Kidney (tissue), 13 donors: ENCODE measurements at regions not wholly inside any gene's neighbourhood (a gene's known extent, or its start where the extent isn't known, plus 50 kb on each side); places are given as distances from the start of the nearest gene placed in this dataset.

Experiments used
- DNase-seq, 5 donors: peaks; one replicate each; pipeline ENCODE4 v3.0.0-alpha.2; 2013 to 2020
- FAIRE-seq: peaks from 2 replicates; lab custom pipeline; 2012; peaks lifted over from hg19 to GRCh38; lab: Jason Lieb, UNC
- H3K27ac ChIP-seq, 2 donors: one replicate each; pipeline ENCODE4 v1.7.0; 2013; ENCODE audit warnings: low read depth in 2 of 2, low read length in 2 of 2, inconsistent platforms in 1 of 2
- H3K27me3 ChIP-seq: one replicate; pipeline ENCODE4 v1.7.1; 2013; ENCODE audit warnings: low read length, inconsistent platforms; ENCODE audit not compliant: control insufficient read depth, insufficient read depth
- H3K36me3 ChIP-seq, 3 donors: one replicate each; pipeline versions ENCODE4 v1.7.0 to v1.7.1; 2013; ENCODE audit warnings: low read length in 3 of 3, control low read depth in 1 of 3, inconsistent platforms in 1 of 3; ENCODE audit not compliant: insufficient read depth in 3 of 3, control insufficient read depth in 2 of 3
- H3K4me1 ChIP-seq, 3 donors: one replicate each; pipeline versions ENCODE4 v1.7.0 to v1.7.1; 2013; ENCODE audit warnings: low read length in 3 of 3, inconsistent platforms in 1 of 3, low read depth in 1 of 3; ENCODE audit not compliant: control insufficient read depth in 2 of 3, insufficient read depth in 2 of 3
- H3K4me3 ChIP-seq, 3 donors: one replicate each; pipeline versions ENCODE4 v1.7.0 to v1.8.1; 2013; ENCODE audit warnings: low read length in 3 of 3, control low read depth in 1 of 3, inconsistent platforms in 1 of 3
- H3K9ac ChIP-seq, 3 donors: one replicate each; pipeline versions ENCODE4 v1.7.0 to v1.7.1; 2013; ENCODE audit warnings: low read length in 3 of 3, control low read depth in 1 of 3, inconsistent platforms in 1 of 3
- H3K9me3 ChIP-seq, 3 donors: one replicate each; pipeline versions ENCODE4 v1.7.0 to v1.7.1; 2013; ENCODE audit warnings: low read length in 3 of 3, control low read depth in 1 of 3, inconsistent platforms in 1 of 3; ENCODE audit not compliant: control insufficient read depth in 2 of 3, insufficient read depth in 1 of 3
- CTCF ChIP-seq: IDR thresholded peaks from 3 replicates; pipeline ENCODE4 v1.5.1; 2012; ENCODE audit warnings: mild to moderate bottlenecking, moderate library complexity, borderline replicate concordance; ENCODE audit not compliant: insufficient read depth; ENCODE audit errors: extremely low read depth
- intact Hi-C: fragments of 100-400 bp; cut with DNase I; formaldehyde crosslinking; loops from one replicate; pipeline ENCODE4 v1.11.1; 2022
- donor health status: control.
- donor health status: control.
- donor health status: control.
- donor health status: control.
- donor health status: control.
- donor health status: DM: yes; HTN: yes; CAD: no.
- donor health status: Normal renal cell carcinoma (clear cell type).

- Histone ChIP-seq H3K27me3 (no peaks in the 10 kb centered on the region), H3K4me3 (no peak overlapping the region), H3K36me3 (no peaks in the 10 kb centered on the region), H3K27ac (no peak overlapping the region), H3K9me3 (no peaks in the 10 kb centered on the region), H3K9ac (no peak overlapping the region), H3K4me1 (no peaks in the 10 kb centered on the region)
- DNase-seq (no peak), FAIRE-seq (no peak)
- intact Hi-C loops = no loop called here
- no peak for TF ChIP-seq CTCF
Observed at GRCh38 chr9:101861472-101861871, 123.0 kb upstream of the GRIN3A start.

GRCh38 chr9:101860920-101861319 is 122.5 kb upstream of the GRIN3A start:
- Histone ChIP-seq H3K9ac (no peak overlapping the region), H3K36me3 (no peaks in the 10 kb centered on the region), H3K27ac (no peak overlapping the region), H3K9me3 (no peaks in the 10 kb centered on the region), H3K4me1 (no peaks in the 10 kb centered on the region), H3K27me3 (no peaks in the 10 kb centered on the region), H3K4me3 (no peak overlapping the region)
- intact Hi-C loops = no loop called here
- no peak for FAIRE-seq
- TF ChIP-seq CTCF = no peak
- no peak for DNase-seq

- H3K36me3 ChIP-seq = no peaks in the 10 kb centered on the region
- no peaks in the 10 kb centered on the region for H3K27me3 ChIP-seq
- FAIRE-seq = no peak
- no peak for DNase-seq
- no peak overlapping the region for H3K27ac ChIP-seq
- H3K4me3 ChIP-seq = no peak overlapping the region
- H3K9me3 ChIP-seq = no peaks in the 10 kb centered on the region
- no peak overlapping the region for H3K9ac ChIP-seq
- intact Hi-C loops = no loop called here
- no peak for TF ChIP-seq CTCF
- H3K4me1 ChIP-seq = no peaks in the 10 kb centered on the region
Observed at GRCh38 chr9:101859620-101860019, 121.2 kb upstream of the GRIN3A start.

GRCh38 chr9:101858026-101858425 is 119.6 kb upstream of the GRIN3A start:
- DNase-seq = no peak
- no peak overlapping the region for H3K4me3 ChIP-seq
- no peaks in the 10 kb centered on the region for H3K27me3 ChIP-seq
- H3K4me1 ChIP-seq = no peaks in the 10 kb centered on the region
- no peak overlapping the region for H3K27ac ChIP-seq
- intact Hi-C loops = no loop called here
- no peak for TF ChIP-seq CTCF
- no peak overlapping the region for H3K9ac ChIP-seq
- H3K9me3 ChIP-seq = no peaks in the 10 kb centered on the region
- FAIRE-seq = no peak
- no peaks in the 10 kb centered on the region for H3K36me3 ChIP-seq
